ENCODE measurements at regions not wholly inside any gene's neighbourhood (a gene's known extent, or its start where the extent isn't known, plus 50 kb on each side); places are given as distances from the start of the nearest gene placed in this dataset.
"Not testable (repeated sequence)": the region's sequence is repeated elsewhere in the genome, so short reads cannot be mapped to it uniquely, and the experiment has no call there.

DNA sequence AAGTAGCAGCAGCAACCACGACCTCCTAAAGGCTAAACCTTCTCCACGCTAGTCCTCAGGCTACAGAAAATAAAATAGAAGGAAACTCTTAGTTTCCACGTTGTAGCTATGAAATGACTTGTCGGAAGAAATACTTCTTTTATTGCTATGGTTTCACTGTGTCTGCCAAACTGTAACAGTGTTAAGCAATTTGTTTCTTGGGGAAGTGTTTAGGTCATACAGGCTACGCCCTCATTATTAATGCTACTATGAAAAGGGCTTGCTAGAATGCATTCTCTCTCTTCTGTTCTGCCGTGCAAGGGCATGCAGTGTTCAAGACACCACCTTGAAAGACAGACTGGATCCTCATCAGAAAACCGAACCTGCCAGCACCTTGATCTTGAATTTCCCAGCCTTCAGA is 462.7 kb downstream of the PLOD2 start:
- no peak for DNase-seq (ENCODE audit: low read depth)

DNA sequence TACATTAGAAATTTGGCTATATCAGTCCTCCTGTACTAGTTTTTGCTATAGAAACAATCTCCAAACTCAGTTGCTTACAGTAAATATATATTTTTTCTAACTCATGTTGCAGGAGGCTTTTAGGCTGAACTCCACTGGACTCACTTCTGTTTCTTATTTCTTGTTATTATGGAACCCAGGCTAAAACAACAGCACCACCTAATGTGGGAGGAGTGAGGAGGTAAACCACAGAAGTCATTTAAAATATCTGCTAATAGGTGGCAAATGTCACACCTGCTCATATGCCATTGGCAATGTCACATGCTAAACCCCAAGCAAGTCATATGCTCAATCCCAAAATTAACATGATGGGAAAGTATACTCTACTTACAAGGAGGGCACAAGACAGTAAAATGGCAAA is 462.2 kb downstream of the PLOD2 start:
- no peak for DNase-seq (ENCODE audit: low read depth)

DNA sequence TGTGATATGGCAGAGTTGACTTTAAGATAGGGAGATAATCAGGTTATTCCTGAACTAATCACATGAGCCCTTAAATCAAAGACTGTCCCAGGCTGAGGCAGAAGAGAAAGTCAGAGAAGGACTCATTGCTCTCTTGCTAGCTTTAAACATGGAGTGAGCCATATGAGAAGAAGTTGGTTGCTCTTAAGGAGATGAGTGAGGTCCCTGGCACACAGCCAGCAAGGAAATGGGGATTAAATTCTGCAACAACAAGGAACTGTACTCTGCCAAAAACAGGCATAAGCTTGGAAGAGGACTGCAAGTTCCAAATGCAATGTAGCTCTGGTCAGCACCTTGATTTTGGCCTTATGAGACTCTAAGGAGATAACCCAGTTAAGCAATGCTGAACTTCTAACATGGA is 457.0 kb downstream of the PLOD2 start:
- DNase-seq (ENCODE audit: low read depth): no peak

DNA sequence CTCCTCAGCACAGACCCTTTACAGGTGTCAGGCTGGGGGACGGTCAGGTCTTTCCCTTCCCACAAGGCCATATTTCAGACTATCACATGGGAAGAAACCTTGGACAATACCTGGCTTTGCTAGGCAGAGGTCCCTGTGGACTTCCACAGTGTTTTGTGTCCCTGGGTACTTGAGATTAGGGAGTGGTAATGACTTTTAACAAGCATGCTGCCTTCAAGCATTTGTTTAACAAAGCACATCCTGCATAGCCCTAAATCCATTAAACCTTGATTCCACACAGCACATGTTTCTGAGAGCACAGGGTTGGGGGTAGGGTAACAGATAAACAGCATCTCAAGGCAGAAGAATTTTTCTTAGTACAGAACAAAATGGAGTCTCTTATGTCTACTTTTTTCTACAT is 451.2 kb downstream of the PLOD2 start:
- not testable (repeated sequence) for DNase-seq (ENCODE audit: low read depth)

DNA sequence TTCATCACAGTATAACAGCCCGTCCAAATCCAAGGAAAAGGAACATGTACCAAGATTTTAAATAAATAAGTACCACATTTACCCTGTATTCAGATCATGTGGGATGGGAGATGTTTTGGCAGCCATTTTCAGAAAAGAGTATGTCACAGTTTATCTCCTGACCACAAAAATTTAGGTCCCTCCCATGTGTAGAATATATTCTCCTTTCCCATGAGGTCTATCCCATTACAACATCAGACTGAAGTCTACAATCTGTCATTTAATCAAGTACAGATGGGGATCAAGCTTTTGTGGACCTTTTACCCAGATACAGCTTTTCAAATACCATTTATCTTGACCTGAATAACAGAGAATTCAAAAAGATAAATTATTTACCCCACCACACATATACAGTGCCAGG is 444.5 kb downstream of the PLOD2 start:
- no peak for DNase-seq (ENCODE audit: low read depth)

DNA sequence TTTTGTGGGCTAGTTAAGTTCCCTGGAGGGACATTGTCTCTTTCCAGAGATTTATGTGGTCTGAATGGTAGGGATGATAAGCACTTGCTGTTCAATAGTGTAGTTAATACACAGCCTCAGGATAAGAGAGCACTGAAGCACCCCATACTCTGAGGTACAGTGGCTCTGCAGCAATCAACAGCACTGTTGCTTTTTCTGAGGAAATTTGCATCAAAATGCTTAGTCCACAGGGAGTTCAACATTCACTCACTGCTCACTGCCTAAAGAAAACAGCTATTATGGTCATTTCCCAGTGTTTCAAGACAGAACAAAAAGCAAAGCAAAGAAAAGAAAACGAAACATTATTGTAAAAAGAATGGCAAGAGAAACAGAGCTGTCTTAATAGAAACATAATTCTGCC is 441.9 kb downstream of the PLOD2 start:
- no peak for DNase-seq (ENCODE audit: low read depth)

DNA sequence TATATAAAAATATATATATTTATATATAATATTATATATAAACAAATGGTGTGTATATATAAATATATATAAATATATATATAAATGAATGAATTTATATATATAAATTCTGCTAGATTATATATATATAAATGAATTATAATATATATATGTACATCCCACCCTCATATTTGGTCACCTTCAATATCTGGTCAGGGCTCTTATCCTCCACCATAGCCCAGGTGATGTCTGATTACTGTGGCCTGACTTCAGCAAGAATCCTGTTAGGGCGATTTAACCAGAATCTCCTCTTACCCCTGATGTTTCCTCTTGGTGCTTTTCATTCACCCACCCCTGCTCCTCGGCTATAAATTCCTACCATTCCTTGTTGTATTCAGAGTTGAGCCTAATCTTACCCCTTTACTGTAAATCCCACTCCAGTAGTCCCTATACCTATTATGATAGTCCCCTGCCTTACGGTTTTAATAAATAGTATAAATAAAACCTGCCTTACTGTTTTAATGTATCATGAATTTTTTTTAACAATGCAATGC is 439.6 kb downstream of the PLOD2 start:
- DNase-seq (ENCODE audit: low read depth): no peak

DNA sequence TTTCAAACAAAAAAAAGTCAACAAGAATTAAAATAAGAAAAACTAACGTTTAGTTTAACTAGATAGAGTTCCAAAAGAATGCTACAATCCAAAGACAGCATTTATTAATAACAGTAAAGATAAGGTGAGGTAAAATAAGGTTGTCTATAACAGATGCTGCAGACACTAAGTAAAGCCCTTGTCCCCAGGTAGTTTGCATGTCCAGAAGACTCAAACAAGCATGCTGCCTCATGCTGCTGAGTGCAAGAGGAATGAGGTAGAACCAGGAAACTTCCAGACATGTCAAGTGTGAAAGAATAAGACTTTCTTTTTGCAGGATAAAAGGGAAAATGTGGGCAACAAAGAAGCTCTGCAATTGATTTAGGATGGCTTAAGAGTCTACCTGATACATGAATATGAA is 439.2 kb downstream of the PLOD2 start:
- DNase-seq (ENCODE audit: low read depth): no peak

DNA sequence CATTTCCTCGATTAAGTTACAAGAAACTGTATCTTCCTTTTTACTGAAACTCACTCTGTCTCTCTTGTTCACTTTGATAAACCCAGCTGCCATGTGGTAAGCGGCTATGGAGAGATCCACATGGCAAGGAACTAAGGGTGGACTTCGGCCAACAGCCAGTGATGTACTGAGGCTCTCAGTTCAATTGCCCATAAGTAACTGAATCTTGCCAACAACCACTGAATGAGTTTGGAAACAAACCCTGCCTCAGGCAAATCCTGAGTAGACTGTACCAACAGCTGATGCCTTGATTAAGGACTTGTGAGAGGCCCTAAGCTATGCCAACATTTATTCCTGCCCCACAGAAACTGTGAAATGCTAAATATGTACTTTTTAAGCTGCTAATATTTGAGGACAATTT is 433.5 kb downstream of the PLOD2 start:
- no peak for DNase-seq (ENCODE audit: low read depth)

DNA sequence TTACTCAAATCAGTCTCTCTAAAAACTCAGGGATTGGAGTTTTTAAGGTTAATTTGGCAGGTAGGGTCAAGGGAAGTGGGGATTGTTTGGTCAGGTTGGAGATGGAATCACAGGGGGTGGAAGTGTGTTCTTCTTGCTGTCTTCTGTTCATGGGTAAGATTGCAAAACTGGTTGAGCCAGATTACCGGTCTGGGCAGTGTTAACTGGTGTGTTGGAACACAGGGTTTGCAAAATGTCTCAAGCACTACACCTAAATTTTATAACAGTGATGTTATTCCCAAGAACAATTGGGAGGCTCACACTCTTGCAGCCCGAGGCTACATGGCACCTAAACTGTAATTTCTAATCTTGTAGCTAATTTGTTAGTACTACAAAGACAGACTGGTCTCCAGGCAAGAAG is 425.4 kb downstream of the PLOD2 start:
- no peak for DNase-seq (ENCODE audit: low read depth)

DNA sequence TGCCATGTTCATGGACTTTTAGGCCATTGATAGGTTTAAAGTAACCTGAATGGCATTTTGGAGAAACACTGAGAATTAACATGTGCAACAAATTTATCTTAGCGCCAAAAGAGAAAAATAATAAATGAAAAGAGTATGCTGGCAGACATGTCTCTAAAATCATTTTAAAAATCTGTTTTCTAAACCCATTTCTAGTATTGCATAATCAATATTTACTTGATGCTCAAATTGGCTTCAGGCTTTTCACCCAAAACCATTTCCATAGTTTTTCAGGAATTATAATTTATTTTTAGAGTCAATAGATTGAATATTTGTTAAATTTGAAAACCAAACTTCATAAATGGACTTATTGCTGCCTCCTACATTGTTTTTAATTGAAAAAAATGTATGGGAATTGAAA is 423.0 kb downstream of the PLOD2 start:
- no peak for DNase-seq (ENCODE audit: low read depth)

DNA sequence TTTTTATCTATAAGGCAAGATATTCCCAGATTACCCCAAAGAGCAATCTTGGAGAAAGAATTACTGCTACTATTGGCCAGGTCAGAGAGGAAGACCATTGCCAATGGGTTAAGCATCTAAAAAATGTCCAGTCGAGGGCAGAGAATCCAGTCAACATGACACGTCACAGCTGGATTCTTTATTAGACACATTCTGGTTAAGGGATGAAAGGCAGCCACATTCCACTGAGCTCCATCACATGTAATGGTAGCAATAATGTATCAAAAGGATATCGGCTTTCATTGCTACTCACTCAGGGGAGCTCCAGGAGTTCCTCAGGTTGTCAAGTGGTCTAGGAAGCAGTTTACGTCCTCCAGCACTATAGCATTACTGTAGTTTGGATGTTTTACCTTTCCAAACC is 421.1 kb downstream of the PLOD2 start:
- DNase-seq (ENCODE audit: low read depth): no peak

DNA sequence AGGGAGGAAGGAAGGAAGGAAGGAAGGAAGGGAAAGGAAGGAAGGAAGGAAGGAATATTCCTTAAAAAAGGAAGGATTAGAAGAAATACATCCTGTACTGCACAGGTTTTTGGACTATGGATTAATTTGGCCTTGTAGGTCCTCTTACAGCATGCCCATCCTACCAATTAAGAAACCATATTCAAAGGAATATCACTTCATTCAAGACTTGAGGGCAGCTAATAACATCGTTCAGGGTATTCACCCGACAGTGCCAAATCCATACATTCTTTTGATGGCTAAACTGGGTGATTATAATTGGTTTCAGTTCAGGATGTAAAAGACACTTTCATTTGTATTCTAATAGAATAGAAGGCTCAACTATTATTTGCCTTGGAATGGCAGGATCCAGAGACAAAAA is 410.3 kb downstream of the PLOD2 start:
- no peak for DNase-seq (ENCODE audit: low read depth)

DNA sequence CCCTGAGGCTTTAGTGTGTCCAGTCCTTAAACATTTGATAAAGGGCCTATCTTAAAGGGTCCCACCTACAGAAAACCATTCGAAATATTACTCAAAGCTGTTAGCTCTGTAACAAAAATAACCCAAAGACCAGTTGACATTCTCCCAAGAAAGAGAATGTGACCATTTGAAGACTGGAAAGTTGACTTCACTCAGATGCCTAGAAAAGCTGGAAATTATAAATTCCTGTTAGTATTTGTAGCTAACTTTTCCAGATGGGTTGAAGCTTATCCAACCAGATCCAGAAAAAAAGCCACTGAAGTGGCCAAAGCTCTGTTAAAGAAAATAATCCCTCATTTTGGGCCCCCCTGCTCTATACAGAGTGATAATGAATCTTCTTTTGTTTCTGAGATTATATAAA is 408.4 kb downstream of the PLOD2 start:
- DNase-seq (ENCODE audit: low read depth): no peak

DNA sequence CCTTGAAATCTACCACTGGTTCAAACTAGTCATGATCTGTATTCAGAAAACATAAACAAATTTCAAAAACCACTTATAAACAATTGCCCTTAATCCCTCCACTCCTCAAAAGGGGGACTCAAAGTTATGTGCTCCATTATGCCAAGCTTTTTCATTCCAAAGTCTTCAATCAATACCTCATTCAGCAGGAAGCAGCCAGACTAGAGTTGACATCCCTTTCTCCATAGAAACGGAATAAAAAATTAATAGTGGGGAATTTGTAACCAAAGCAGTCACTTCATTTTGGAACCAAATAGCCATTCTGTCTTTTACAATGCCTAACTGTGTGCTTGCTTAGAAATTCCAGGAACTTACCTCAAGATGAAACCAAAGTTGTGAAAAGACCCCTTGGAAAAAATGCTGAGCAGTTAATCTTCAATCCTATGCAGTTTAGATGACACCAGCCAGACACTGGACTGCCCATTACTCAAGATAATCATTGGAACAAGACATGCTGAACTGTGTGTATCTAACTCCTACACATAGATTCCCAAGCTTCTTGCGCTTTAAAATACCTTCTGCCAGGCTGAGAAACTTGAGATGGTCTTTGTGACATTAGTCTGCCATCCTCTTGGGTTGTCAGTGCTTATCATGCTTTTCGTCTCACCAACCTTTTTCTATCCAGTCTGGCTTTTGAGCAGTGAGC is 406.2 kb downstream of the PLOD2 start:
- DNase-seq (ENCODE audit: low read depth): no peak

DNA sequence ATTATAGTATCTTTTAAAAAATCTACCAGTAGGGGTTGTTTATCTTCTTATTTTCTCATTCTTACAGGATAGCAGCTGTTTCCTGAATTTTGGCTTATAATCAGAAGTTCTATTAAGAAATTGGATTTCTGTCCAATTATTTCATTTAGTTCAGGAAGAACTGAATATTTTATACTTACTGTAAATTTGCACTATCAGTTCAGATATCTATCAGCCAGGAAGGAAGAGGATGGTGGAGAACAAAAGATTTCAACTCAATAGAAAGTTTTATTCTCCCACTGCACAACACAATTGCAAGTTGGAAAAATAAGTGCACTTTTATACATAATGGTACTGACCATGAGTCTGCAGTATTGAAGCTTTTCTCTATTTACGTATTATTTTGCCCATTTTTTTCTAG is 400.9 kb downstream of the PLOD2 start:
- DNase-seq (ENCODE audit: low read depth): no peak

DNA sequence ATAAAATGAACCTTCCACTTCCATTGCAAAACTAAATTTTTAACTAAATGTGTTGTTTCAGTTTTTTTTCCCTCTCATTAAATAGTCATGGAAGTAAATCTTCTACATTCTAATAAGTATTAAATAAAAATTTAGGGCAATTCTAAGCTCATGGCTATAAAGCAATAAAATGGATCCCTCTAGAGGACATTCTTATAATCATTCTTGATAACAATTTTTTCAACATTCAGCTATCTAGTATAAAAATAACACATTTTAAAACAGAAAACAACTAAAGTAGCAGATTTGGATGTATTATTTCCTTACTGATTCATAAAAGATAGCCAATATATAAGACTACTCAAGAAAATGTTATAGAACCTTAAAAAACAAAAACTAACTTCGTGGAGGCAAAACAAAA is 393.1 kb downstream of the PLOD2 start:
- DNase-seq (ENCODE audit: low read depth): peak; percentile 1

DNA sequence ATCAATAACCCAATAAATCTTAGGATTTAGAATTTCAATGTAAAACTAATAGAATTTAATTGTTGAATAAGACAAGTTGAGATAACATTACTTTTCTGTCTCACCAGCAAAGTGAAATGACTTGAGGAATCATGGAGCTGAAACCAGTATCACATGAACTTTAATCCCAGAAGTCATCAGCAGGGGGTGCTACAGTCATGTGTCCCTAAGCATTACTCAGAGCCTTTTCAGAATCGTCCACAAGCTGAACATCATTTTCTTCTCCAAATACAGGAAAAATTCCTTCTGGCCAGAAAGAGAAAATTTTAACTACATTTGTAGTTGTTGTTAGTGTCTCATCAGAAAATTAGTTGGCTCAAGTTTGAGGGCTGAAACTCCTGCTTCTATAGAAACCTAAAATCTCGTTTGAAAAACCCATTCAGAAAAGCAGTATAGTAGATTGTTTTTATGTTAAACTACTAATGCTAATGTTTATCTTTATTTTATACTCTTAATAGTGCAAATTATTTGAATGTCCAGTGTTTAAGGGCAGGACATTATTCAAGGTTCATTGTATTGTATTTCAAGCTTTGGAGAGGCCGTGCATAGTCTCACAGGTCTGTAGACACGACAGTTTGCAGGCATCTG is 384.1 kb downstream of the PLOD2 start:
- peak; percentile 57 for DNase-seq (ENCODE audit: low read depth)

DNA sequence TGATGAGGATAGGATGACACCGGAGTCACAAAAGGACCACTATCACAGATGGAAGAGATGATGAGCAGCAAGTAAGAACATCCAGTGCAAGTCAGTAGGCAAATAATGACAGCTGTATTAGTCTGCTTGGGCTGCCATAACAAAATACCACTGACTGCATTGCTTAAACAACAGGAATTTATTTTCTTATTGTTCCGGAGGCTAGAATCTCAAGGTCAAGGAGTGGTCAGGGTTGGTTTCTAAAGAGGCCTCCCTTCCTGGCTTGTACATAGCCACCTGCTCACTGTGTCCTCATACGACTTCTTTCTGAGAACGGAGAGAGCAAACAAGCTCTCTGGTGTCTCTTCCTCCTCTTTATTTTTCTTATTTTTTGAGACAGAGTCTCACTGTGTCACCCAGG is 380.7 kb downstream of the PLOD2 start:
- DNase-seq (ENCODE audit: low read depth): no peak

DNA sequence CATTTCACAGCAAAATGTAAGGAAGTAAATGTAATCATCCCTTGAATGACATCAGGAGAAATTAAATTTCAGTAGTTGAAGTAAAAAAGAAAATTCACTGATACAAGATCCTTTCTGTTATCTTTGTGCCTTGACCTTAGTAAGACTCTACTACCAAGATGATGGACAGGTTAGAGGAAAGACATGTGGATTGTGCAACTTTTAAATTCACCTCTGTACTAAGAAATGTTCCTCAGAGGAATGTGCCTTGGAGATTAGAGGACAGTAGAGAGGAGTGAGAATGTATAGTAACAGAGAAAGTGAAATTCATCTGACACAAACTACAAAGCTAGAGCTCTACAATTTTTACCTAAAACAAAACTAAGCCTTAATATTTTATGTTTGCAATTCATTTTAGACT is 375.3 kb downstream of the PLOD2 start:
- DNase-seq (ENCODE audit: low read depth): no peak

DNA sequence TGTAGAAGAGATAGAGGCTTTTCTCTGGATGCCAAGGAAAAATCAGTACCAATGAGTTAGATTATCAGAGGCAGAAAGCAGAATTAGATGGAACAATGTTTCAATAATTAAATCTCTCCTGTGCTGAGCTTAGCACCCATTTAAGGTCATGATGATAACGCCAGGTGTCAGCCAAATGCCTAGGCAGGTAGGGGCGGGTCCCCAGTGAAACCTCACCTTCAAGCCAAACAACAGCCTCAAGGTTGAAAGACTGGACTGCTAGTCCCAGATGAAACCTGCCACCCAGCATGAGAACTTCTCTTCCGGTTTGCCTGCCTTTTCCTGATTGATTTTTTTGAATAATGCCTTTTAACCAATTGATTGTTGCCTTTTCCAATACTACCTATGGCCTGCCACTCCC is 363.0 kb downstream of the PLOD2 start:
- no peak for DNase-seq (ENCODE audit: low read depth)

DNA sequence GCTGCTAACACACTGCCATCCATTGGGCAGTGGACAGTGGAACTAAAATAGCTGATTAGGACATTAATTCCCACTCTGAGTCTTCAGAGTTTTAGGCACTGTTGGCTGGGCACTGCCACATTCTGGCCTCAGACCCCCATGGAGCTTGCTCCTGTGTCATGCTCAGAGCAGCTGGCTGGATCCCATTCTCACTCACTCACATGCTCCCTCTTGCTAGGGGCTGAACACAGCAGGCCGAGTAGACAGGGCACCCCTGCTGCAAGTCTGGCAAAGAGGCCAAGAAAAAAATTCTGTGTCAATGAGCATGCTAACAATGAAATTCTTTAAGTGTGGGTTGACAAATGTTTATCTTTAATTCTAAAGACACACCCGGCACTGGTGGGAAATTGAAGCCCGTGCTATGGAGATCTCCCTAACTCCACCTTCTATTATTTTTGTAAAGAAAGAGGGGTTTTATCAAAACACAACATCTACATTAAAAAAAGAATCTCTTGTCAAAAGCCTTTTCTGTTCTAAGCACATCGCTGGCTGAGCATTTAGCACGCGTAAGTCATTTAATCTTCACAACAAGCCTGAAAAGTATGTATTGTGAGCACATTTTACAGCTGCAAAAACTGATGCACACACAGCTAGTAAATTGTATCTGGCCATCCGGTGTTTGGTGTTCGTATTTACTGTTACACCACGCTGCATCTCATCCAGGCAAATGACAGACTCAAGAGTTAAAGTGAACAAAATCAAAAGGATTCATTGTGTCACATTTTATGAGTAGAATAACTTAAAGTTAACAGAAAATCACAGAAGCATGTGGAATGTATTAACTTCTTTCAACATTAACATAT is 362.1 kb downstream of the PLOD2 start:
- peak; percentile 23 for DNase-seq (ENCODE audit: low read depth)

DNA sequence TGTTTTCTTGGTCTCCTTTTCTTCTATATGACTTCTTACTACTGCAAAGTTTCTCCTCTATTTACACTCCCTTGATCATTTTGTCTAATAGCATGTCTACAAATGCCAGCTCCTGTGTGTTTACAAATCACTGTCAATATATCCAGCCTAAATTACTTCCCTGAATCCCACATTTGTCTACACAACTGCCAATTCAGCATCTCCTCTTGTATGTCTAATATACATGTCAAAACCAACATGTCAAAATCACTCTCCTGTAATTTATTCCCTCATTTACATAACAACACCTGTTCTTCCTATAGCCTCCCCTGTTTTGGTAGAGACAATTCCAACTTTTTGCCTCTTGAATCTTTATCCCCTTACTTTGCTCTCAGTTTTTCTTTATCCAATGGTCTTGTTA is 359.3 kb downstream of the PLOD2 start:
- no peak for DNase-seq (ENCODE audit: low read depth)

All from RPMI7951 (cell line).